ENCODE measurements at regions not wholly inside any gene's neighbourhood (a gene's known extent, or its start where the extent isn't known, plus 50 kb on each side); places are given as distances from the start of the nearest gene placed in this dataset.

- no peak for TF ChIP-seq CTCF (IDR thresholded peaks at IDR 0.05; ENCODE audit: low read depth, low read length)
- Histone ChIP-seq H3K4me1 (ENCODE audit: low read depth) (no peaks in the 10 kb centered on the region), H3K9me3 (ENCODE audit: low read depth) (no peaks in the 10 kb centered on the region), H3K27ac (no peak overlapping the region), H3K36me3 (no peaks in the 10 kb centered on the region), H3K4me3 (no peak overlapping the region), H3K27me3 (no peaks in the 10 kb centered on the region)
- no peak for DNase-seq (ENCODE audit: low read depth in 1 of 2, low spot score in 1 of 2)
These were observed 76.5 kb upstream of the ADAMTS5 start for GRCh38 chr21:27043377-27043776.

- TF ChIP-seq CTCF (IDR thresholded peaks at IDR 0.05; ENCODE audit: low read depth, low read length) = no peak
- no peak for DNase-seq (ENCODE audit: low read depth in 1 of 2, low spot score in 1 of 2)
- H3K9me3 ChIP-seq (ENCODE audit: low read depth) = no peaks in the 10 kb centered on the region
These were observed 74.0 kb upstream of the ADAMTS5 start for GRCh38 chr21:27040738-27041469.

GRCh38 chr21:27036736-27037301 is 69.9 kb upstream of the ADAMTS5 start:
- H3K36me3 ChIP-seq = no peaks in the 10 kb centered on the region
- H3K27ac ChIP-seq = no peak overlapping the region
- H3K4me3 ChIP-seq = no peak overlapping the region
- TF ChIP-seq CTCF (IDR thresholded peaks at IDR 0.05; ENCODE audit: low read depth, low read length) = no peak
- H3K9me3 ChIP-seq (ENCODE audit: low read depth) = no peaks in the 10 kb centered on the region
- no peaks in the 10 kb centered on the region for H3K4me1 ChIP-seq (ENCODE audit: low read depth)
- H3K27me3 ChIP-seq = no peaks in the 10 kb centered on the region
- DNase-seq (ENCODE audit: low read depth in 1 of 2, low spot score in 1 of 2) = no peak

More at GRCh38 chr21:27040738-27041469, 74.0 kb upstream of the ADAMTS5 start:
- no peaks in the 10 kb centered on the region for H3K27me3 ChIP-seq
- no peaks in the 10 kb centered on the region for H3K36me3 ChIP-seq
- H3K27ac ChIP-seq = no peak overlapping the region
- no peak overlapping the region for H3K4me3 ChIP-seq
- no peaks in the 10 kb centered on the region for H3K4me1 ChIP-seq (ENCODE audit: low read depth)

- Histone ChIP-seq H3K4me1 (ENCODE audit: low read depth) (no peaks in the 10 kb centered on the region), H3K4me3 (no peak overlapping the region), H3K27ac (no peak overlapping the region), H3K9me3 (ENCODE audit: low read depth) (no peaks in the 10 kb centered on the region), H3K27me3 (no peaks in the 10 kb centered on the region), H3K36me3 (no peaks in the 10 kb centered on the region)
- no peak for TF ChIP-seq CTCF (IDR thresholded peaks at IDR 0.05; ENCODE audit: low read depth, low read length)
- no peak for DNase-seq (ENCODE audit: low read depth in 1 of 2, low spot score in 1 of 2)
These were observed 68.9 kb upstream of the ADAMTS5 start for GRCh38 chr21:27035791-27036190.

GRCh38 chr21:27034796-27035195 is 67.9 kb upstream of the ADAMTS5 start:
- no peaks in the 10 kb centered on the region for H3K4me1 ChIP-seq (ENCODE audit: low read depth)
- H3K4me3 ChIP-seq = no peak overlapping the region
- no peak for DNase-seq (ENCODE audit: low read depth in 1 of 2, low spot score in 1 of 2)
- TF ChIP-seq CTCF (IDR thresholded peaks at IDR 0.05; ENCODE audit: low read depth, low read length) = no peak
- no peaks in the 10 kb centered on the region for H3K27me3 ChIP-seq
- H3K27ac ChIP-seq = no peak overlapping the region
- no peaks in the 10 kb centered on the region for H3K9me3 ChIP-seq (ENCODE audit: low read depth)
- H3K36me3 ChIP-seq = no peaks in the 10 kb centered on the region
